Inflammatory macrophage treated with lipopolysaccharide for 4 hours (primary cell): ENCODE measurements at regions not wholly inside any gene's neighbourhood (a gene's known extent, or its start where the extent isn't known, plus 50 kb on each side); places are given as distances from the start of the nearest gene placed in this dataset.

Source experiments
- DNase-seq: peaks from one replicate; pipeline ENCODE4 v3.0.0-alpha.2; 2020

DNA sequence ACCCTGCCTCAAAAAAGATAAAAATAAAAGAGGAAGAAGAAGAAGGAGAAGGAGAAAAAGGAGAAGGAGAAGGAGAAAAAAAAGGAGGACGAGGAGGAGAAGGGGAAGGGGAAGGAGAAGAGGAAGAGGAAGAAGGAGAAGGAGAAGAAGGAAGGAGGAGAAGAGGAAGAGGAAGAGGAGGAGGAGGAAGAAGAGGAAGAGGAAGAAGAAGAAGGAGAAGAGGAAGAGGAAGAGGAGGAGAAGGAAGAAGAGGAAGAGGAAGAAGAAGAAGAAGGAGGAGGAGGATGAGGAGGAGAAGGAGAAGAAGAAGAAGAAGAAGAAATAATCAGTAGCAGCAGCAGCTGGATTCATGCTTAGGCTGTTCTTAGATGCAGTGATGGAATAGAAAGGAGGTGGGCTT lies 159.7 kb downstream of the TFCP2L1 start:
- DNase-seq = no peak

DNA sequence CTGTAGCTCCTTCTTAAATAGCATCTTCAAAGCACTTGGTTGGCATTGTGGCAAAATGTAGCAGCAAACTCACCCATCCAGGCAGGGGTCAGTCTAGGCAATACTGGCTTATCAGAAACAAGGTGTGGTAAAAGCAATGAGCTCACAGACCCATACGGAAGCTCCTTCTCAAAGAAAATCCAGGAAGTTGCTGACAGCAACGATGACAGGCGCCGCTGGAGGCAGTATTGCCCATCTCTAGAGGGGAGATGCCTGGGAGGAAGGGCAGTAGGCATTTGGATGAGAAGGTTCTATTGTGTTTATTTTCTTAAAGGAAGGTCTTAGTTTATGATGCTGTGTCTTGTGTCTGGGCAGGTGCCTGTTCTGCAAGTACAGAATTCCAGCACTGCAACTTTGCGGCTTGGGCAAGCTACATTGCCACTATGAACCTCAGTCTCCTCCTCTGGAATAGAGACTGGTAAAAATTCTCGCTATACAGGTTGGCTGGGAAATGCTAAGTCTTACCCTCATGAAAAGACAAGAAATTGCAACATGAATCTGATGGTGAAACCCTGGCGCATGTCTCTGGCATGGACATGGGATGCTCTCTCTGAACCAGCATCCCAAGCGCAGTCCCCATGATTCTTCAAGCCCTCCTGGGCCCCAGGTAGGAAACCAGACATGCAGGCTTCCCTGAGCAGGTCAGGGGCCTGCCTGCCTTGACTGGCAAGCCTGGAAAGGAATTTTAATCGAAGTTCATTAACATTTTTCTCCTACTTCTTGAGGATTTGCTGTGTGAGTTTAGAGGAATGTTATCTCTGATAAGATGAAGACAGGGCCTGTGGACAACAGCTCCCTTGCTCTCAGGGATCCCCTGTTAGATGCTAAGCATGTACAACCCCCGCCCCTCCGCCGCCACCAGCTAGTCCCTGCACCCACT lies 156.0 kb downstream of the TFCP2L1 start:
- DNase-seq = peak; percentile 58

DNA sequence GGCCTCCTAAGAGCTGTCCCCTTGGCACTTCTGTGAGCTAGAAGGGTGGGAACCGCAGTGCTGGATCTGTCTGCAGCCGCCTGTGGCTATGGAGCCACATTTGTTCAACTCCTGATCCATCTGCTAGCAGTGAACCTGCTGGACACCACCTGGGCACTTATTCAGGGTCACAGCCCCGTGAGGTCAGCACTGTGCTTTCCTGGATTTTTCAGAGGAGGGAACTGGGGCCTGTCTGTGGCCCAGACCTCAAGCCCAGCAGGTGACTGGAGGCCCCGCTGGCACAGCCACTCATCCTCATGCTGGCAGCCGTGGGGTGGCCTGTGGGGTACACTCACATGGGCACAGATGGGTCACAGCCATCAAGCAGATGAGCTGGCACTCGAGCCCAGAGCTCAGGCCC lies 155.3 kb downstream of the TFCP2L1 start:
- DNase-seq = no peak

DNA sequence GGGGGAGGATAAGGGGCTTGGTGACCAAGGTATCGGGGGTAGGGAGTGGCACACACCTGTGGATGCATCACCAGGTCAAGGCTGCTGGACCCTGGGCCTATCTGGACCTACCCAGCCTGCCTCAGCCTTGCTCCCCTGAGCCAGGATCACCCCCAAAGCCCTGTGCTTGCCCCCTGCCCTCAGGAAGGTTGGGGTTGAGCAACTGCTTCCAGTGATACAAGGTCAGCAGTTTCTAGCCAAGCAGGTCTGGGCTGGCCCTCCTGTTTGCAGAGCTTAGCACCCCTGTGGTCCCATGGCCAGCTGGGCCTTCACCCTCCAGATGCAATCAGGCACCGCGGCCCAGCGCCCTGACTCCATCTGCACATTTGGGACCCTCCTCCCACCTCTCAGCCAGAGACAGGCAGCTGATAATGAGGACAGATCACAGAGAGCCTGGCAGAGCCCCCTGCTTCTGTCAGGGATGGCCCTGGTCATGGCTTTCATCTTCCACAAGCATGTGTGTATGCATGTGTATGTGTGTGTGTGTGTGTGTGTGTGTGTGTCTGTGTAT lies 154.6 kb downstream of the TFCP2L1 start:
- DNase-seq = no peak

DNA sequence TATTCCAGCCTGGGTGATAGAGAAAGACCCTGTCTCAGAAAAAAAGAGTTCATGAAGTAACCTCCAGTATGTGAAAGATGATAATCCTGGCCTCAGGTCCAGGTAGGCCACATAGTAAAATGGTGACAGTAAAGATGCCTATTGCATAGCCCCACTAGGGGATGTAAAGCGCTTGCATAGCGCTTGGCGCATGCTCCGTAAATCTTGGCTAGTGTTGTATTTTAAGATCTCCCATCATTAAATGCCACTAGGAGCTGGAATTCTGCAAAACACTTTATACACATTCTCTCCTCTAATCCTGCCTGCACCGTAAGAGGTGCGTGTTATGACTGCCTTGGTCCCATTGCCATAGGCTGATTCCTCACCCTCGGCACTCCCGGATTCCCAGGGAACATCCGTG lies 153.6 kb downstream of the TFCP2L1 start:
- DNase-seq = no peak

DNA sequence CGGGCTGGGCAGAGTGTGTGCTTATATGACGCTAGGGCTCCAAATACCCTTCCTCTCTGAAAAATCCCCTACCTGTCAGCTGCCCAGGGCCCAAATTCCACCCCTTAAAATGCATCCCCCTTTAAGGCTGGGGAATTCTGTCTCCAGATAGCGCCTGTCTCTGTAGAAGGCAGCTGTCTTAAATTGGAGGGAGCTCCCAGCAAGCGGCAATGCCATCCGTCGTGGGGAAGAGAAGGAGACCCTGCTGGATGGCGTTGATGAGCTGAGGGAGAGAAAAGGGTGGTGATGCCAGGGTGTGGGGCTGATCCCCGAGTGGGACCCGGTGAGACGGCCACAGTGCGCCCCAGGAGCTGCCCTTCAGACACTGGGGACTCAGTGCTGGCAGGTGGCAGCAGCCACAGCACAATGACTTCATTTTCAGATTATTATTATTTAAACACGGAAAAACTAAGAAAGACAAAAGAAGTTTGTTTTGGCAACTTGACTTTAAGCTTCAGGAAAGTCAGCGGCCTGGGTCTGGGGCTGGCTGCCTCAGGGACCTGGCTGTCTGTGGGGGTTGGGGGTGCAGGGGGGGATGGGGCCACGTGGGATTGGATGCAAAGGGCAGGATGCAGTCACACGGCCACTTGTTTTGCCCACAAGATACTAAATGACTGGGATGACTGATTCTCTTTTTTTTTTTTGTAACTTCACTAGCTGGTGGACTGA lies 152.8 kb downstream of the TFCP2L1 start:
- no peak for DNase-seq

DNA sequence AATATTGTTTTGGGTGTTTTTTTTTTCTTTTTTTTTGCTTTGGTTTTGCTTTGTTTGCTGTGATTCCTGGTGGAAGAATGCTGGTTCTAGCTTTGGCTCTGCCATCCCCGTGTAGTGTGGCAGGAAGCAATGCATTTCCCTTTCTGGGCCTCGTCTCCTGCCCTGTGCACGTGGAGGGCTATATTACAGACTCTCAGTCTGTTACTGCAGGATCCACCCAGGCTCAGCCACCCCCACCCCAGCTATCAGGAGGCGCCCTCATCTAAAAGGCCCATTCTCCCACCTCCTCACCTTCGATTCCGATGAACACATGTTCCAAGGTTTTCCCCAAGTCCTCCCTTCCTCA lies 152.3 kb downstream of the TFCP2L1 start:
- no peak for DNase-seq

DNA sequence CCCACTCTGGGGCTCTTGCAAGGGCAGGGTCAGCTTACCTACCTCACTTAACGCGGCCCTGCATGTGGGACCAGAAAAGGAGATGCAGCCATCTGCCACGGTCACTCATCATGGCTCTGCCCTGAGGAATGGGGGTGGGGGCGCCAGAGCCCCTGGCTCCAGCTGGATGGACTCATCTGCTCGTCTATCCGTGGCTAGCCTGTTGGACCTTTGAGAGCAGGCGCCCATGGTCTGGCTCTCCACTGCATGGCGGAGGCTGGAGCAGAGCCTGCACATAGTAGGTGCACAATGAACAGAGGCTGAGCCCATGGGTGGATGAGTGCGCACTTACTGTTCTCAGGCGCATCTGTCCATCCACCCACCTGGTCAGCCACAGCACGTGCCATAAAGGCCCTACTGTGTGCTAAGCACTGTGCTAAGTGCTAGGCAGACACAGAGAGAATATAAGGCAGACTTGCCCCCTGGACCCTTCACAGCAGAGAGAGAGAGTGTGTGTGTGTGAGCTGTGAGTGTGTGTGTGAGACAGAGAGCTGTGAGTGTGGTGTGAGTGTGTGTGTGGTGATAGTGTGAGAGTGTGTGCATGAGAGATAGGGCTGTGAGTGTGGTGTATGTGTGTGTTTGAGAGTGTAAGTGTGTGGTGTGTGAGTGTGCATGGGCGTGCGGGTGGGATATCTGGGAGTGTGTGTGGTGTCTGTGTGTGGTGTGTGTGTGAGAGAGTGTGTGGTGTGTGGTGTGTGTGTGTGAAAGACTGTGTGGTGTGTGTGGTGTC lies 151.3 kb downstream of the TFCP2L1 start:
- DNase-seq = no peak

DNA sequence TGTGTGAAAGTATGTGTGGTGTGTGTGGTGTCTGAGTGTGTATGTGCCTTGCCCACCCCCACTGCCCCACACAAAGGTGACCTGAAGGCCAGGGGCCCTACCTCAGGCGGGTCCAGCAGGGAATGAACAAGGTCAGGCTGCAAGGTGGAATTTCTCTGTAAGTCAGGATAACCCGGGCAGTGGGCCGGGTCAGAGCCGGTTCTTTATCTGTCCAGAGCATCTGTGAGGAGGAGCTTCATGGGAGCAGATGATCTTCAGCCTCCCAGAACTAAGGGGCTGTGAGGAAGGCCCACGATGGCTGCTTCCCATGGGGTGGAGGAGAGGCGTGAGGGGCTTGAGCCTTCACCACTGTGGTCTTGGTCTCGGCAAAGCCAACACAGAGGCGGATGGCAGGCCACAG lies 150.3 kb downstream of the TFCP2L1 start:
- DNase-seq = no peak

DNA sequence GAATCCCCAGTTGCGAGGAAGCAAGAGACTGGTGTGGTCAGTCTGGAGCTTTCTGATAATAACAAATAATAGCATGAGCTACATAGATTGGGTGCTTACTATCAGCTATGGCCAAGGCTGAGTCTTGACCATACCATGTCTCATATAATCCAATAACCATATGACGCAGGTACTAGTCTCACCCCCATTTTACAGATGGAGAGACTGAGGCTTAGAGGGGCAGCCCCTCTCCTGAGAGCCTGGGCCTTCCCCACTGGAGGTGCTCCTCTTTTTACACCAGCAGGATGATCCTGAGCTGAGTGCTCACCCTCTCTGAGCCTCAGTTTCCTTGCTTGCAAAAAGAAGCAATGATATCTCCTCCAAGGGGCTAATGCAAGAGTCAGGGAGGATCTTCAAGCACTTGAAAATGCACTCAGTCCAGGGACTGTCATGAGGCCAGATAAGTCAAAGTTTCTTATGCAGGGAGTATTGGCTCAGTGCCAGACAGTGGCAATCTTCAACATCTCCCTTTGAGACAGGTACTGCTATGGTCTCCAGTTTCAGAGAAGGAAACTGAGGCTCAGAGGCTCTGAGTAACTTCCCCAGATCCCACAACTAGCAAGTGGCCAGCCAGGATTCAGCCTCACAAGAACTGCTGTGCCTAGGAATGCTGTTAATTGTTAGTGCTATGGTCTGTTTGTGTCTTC lies 149.7 kb downstream of the TFCP2L1 start:
- DNase-seq = no peak

DNA sequence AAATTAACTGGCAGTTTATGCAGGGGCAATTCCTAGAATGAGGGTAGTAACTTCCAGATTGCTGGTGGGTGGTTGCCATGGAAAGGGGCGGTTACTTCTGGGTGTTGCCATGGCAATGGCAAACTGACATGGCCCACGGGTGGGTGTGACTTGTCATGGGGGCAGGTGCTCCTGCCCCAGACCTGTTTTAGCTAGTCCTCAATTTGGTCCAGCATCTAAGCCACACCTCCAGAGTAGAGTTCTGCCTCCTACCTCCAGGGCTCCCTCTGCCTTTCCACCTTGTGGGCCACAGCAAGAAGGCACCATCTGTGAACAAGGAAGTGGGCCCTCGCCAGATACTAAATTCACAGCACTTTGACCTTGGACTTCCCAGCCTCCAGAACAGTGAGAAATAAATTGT lies 148.7 kb downstream of the TFCP2L1 start:
- DNase-seq = no peak

DNA sequence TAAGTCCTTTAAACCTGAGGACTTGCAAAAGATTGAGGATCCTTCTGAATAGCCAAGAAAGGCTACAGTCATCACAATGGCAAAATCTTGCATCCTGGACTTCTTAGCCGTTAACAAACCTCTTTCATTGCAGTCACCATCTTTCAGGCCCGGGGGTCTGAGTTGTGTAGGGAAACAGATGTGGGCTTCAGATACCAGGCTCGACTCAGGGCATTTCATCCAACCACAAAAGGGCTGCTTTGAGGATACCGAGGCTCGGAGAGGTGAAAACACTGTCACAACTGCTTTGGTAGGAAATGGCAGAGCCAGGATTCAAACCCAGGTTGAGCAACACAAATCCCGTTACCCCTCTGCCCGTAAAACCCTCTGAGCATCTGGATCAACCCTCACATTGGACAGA lies 147.4 kb downstream of the TFCP2L1 start:
- DNase-seq = no peak

DNA sequence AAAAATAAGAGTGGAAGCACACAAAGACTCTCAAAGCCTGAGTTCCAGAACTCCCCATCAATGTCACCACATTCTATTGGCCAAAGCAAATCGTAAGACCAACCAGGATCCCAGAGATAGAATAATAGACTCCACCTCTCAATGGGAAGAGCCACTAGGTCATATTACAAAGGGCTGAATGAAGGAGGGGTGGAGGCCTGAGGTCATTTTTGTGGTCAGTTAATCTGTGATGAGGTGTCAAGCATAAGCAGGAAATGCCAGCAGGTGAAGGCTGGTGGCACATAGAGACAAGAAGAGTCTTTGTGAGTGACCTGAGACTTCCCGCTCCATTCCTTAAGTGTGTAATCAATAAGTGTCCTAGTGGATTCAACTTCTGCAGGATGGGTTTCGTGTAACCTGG lies 144.3 kb downstream of the TFCP2L1 start:
- no peak for DNase-seq

DNA sequence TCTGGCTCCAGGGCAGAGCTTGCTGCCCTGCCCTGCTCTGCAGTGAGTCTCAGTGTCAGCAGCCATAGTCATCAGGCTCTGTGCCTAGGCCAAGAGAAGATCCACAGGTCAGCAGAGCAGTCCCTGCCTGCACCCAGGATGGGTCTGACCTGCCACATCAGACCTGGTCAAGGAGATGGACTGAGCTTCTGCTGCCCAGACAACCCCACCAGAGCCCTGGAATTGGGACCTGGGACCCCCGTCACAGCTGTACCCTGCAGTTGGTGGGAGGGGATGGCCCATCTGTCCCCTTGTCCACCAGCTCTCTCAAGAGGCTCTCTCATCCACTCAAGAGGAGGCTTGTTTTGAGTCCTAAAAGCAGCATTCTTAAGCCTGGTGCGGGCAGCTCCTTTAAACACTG lies 142.6 kb downstream of the TFCP2L1 start:
- no peak for DNase-seq

DNA sequence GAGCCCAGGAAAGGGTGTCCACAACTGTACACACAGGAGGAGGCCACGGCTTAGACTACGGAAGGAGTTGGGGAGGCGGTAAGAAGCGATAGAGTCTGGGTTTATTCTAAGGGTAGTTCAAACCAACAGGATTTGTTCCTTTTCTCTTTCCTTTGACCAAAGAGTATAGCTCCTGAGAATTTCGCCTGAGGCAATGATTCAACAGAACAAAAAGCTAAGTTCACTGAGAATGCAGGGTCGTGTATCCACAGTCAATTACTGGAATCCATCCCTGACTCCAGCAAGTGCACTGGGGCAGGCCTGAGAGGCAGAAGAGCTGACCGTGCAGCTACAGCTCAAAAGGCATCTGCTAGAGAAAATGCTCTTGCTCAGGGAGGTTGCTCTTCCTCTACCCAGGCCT lies 140.9 kb downstream of the TFCP2L1 start:
- DNase-seq = no peak

DNA sequence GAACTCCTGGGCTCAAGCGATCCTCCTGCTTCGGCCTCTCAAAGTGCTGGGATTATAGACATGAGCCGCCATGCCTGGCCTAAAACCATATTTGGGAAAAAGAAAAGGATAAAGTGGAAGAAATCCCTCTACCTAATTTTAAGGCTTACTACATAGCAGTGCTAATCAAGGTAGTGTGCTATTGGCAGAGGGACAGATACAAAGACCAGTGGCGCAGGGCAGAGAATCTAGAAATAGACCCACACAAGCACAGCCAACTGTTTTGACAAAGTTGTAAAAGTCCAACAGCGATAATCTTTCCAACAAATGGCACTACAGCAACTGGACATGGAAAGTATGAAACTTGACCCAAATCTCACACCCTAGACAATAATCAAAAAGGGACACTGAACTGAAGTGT lies 138.4 kb downstream of the TFCP2L1 start:
- DNase-seq = no peak

DNA sequence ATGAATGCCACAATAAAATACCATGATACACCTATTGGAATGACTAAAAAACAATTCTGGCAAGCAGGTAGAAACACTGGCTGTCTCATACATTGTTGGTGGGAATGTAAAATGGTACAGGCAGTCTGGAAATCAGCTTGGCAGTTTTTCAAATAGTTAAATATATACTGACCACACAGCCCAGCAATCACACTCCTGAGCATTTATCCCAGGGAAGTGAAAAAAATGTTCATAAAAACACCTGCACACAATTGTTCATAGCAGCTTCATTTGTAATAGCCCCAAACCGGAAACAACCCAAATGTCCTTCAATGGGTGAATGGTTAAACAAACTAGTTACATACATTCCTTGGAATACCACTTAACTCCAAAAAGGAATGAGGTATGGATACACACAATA lies 137.2 kb downstream of the TFCP2L1 start:
- no peak for DNase-seq

DNA sequence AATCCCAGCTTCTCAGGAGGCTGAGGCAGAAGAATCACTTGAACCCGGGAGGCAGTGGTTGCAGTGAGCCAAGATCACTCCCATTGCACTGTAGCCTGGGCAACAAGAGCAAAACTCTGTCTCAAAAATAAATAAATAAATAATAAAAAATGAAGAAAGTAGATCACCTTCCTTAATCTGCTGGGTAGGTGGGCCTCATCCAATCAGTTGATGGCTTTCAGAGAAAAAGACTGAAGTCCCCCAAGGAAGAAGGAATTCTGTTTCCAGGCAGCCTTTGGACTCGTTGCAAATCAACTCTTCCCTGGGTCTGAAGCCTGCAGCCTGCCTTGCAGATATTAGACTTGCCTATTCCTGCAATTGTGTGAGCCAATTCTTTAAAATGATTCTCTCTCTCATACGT lies 136.5 kb downstream of the TFCP2L1 start:
- no peak for DNase-seq

DNA sequence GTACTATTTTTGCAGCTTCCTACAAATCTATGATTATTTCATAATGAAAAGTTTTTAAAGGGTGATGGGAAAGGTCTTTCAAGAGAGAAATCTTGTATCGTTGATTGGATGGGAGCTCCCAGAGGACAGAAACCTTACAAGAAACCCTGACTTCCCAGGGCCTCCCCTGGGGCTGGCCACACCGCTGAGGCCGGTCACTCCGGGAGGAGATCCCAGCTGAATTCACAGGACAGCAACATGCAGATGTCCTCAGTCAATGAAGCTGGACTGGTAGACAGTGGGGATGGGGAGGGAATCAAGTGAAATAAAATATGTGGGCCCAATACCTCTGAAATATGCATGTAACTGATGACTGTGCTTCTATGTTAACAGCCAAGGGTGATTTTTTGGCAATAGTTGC lies 135.6 kb downstream of the TFCP2L1 start:
- no peak for DNase-seq

DNA sequence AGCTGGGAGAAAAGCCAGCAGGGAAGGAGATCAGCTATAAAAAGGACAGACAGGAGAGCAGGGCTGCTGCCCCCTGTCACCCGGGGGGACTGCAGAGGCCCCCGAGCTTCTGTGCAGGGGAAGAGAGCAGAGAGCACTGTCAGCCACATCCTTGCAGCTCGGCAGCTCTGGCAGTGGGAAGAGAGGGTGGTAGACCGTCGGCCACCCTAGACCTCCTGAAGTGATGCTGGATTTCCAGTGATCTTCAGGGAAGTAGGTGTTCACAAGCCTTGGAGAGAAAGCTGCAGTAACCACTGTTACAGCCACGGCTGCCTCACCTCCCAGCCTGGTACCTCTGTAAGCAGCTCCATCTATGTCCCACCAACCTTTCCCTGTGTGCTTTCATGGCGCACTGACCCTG lies 134.9 kb downstream of the TFCP2L1 start:
- DNase-seq = no peak

DNA sequence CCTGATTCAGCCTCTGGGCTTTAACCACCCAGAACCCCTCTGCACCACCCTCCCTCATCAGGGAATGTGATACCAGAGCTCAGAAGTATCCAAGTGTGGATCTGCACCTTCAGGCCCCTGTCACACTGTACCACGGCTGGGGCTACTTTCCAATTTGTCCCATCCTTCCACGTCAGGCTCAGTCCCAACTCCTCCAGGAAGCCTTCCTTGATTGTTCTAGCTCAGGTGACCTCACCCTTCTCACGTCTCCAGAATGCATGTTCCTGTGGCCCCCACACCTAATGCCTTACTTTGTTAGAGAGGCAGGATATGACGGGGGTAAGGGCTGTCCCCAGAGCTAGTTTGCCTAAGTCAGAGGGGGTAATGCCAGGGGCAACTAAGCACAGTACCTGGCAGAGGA lies 134.3 kb downstream of the TFCP2L1 start:
- no peak for DNase-seq

DNA sequence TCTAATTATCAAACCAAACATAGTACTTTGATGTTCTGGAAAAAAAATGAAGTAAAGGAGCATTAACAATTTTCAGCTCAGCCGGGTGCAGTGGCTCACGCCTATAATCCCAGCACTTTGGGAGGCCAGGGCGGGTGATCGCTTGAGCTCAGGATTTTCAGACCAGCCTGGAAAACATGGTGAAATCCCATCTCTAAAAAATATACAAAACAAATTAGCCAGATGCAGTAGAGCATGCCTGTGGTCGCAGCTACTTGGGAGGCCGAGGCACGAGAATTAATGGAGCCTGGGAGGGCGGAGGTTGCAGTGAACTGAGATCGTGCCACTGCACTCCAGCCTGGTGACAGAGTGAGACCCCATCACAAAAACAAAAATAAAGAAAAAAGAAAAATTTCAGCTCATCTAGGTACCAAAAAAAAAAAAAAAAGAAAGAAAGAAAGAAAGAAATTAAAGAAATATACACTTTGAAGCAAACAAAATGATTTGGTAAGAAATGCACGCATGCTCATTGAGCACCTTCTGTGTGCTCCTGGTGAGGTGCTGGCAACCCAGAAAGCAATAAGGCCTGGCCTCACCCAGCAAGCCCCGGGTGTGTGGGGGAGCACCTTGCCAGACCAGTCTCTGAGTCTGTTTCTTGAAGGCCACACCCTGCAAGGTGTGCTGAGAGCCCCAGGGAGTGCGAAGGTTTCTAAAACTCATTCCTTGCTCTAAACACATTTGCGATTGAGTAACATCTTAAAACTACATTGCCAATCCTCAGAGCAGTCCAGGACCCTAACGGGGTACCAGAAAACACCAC lies 133.5 kb downstream of the TFCP2L1 start:
- DNase-seq = no peak
